HCT116 (cell line): ENCODE measurements at regions not wholly inside any gene's neighbourhood (a gene's known extent, or its start where the extent isn't known, plus 50 kb on each side); places are given as distances from the start of the nearest gene placed in this dataset.

Experiments
- ATAC-seq: fragments of 200-7000 bp; cut with Tn5 transposase; 2 replicates; pipeline ENCODE4 v1.9.1; 2020; ENCODE audit warnings: mild to moderate bottlenecking, moderate library complexity
- BruUV-seq: library from RNA; stranded (reverse); fragments of 400-500 nt; replicated peaks from 2 replicates; lab custom pipeline; 2021; lab: Mats Ljungman, UMichigan
- CTCF ChIA-PET: fragments of 300-600 bp; sonication (Branson Sonifier 250); formaldehyde crosslinking; loops from one replicate; lab custom pipeline; 2021; ENCODE audit warnings: antibody characterized with exemption; lab: Charles Lee
- POLR2A ChIA-PET: fragments of 300-600, 350-600 bp; sonication (Branson Sonifier 250); formaldehyde crosslinking; loops from one replicate; lab custom pipeline; 2021; ENCODE audit warnings: antibody characterized with exemption; lab: Charles Lee
- RAD21 ChIA-PET, 2 experiments: fragments of 300-600 bp; sonication (Branson Sonifier 250); formaldehyde crosslinking; loops; one replicate each; lab custom pipeline; 2023; ENCODE audit warnings: low total read pairs in 2 of 2; ENCODE audit not compliant: uncharacterized antibody in 2 of 2, unreplicated experiment in 2 of 2, low non-redundant PET in 1 of 2; lab: Charles Lee
- DNase-seq: peaks from one replicate; pipeline ENCODE4 v3.0.0-alpha.2; 2010; ENCODE audit warnings: low read depth, low spot score
- H2AFZ ChIP-seq: fragments of 200-600 bp; shearing (Covaris generic), sonication (generic); 2 replicates; pipeline ENCODE4 v1.6.1; 2017; ENCODE audit warnings: low read depth, mixed run types, mixed read lengths, antibody characterized with exemption, low read length; ENCODE audit not compliant: poor library complexity, severe bottlenecking
- H3K27ac ChIP-seq: 2 replicates; pipeline ENCODE4 v1.5.1; 2012; ENCODE audit warnings: low read depth, low read length
- H3K27me3 ChIP-seq: fragments of 200-600 bp; sonication (generic); 2 replicates; pipeline ENCODE4 v1.6.1; 2016; ENCODE audit warnings: mixed run types, low read length, mixed read lengths; ENCODE audit not compliant: insufficient read depth
- H3K36me3 ChIP-seq, 2 experiments: fragments of 200-500 bp in 1 of 2; fragments of 200-600 bp in 1 of 2; sonication (Bioruptor generic) in 1 of 2; sonication (generic) in 1 of 2; 2 replicates each; pipeline versions ENCODE4 v1.5.1 to v1.6.1; 2014 to 2016; ENCODE audit warnings: low read length in 2 of 2, inconsistent platforms in 1 of 2, mixed read lengths in 1 of 2, mixed run types in 1 of 2; ENCODE audit not compliant: insufficient read depth in 2 of 2, control insufficient read depth in 1 of 2
- H3K4me1 ChIP-seq, 2 experiments: fragments of 200-600 bp in 1 of 2; sonication (generic) in 1 of 2; 2 replicates each; pipeline versions ENCODE4 v1.5.1 to v1.6.1; 2012 to 2017; ENCODE audit warnings: low read length in 2 of 2, inconsistent platforms in 1 of 2, mild to moderate bottlenecking in 1 of 2, mixed read lengths in 1 of 2, mixed run types in 1 of 2, moderate library complexity in 1 of 2; ENCODE audit not compliant: insufficient read depth in 2 of 2, control insufficient read depth in 1 of 2
- H3K4me2 ChIP-seq: fragments of 200-600 bp; sonication (generic); 2 replicates; pipeline ENCODE4 v1.6.1; 2017; ENCODE audit warnings: mixed run types, low read length, mixed read lengths
- H3K4me3 ChIP-seq, 2 experiments: fragments of 200-600 bp in 1 of 2; sonication (generic) in 1 of 2; replicated peaks in 1 of 2; 2 replicates each; pipeline ENCODE4 v1.5.1; 2011 to 2016; ENCODE audit warnings: low read length in 2 of 2, control low read depth in 1 of 2, low read depth in 1 of 2, mild to moderate bottlenecking in 1 of 2, mixed read lengths in 1 of 2, mixed run types in 1 of 2
- H3K79me2 ChIP-seq: fragments of 200-600 bp; sonication (generic); 2 replicates; pipeline ENCODE4 v1.6.1; 2017; ENCODE audit warnings: mild to moderate bottlenecking, mixed run types, low read length, moderate library complexity, mixed read lengths; ENCODE audit not compliant: insufficient read depth
- H3K9ac ChIP-seq: fragments of 200-600 bp; sonication (generic); 2 replicates; pipeline ENCODE4 v1.6.1; 2016; ENCODE audit warnings: low read length, mixed read lengths
- H3K9me2 ChIP-seq: fragments of 200-600 bp; sonication (generic), shearing (Covaris generic); 2 replicates; pipeline ENCODE4 v1.6.1; 2017; ENCODE audit warnings: mixed run types, mild to moderate bottlenecking, moderate library complexity; ENCODE audit not compliant: insufficient read depth
- H3K9me3 ChIP-seq, 2 experiments: fragments of 200-500 bp in 1 of 2; fragments of 200-600 bp in 1 of 2; sonication (Bioruptor generic) in 1 of 2; sonication (generic) in 1 of 2; 2 replicates each; pipeline ENCODE4 v1.6.1; 2014 to 2017; ENCODE audit warnings: low read length in 2 of 2, mixed read lengths in 2 of 2, inconsistent platforms in 1 of 2, low read depth in 1 of 2, mild to moderate bottlenecking in 1 of 2, mixed run types in 1 of 2, moderate library complexity in 1 of 2; ENCODE audit not compliant: control insufficient read depth in 1 of 2, insufficient read depth in 1 of 2
- H4K20me1 ChIP-seq: fragments of 200-600 bp; sonication (generic), shearing (Covaris generic); 2 replicates; pipeline ENCODE4 v1.6.1; 2017; ENCODE audit warnings: mixed run types, mild to moderate bottlenecking, moderate library complexity; ENCODE audit not compliant: insufficient read depth
- ATF3 ChIP-seq: IDR thresholded peaks from 2 replicates; pipeline ENCODE4 v1.6.1; 2012
- CBX3 ChIP-seq: IDR thresholded peaks from 2 replicates; pipeline ENCODE4 v1.6.1; 2012; ENCODE audit warnings: low read depth
- CEBPB ChIP-seq: IDR thresholded peaks from 2 replicates; pipeline ENCODE4 v1.6.1; 2012; ENCODE audit warnings: low read depth
- ELF1 ChIP-seq: IDR thresholded peaks from 2 replicates; pipeline ENCODE4 v1.6.1; 2012; ENCODE audit warnings: low read depth, borderline replicate concordance
- EZH2phosphoT487 ChIP-seq: fragments of 200-600 bp; IDR thresholded peaks from 2 replicates; pipeline ENCODE4 v1.6.1; 2018; ENCODE audit warnings: antibody characterized with exemption, borderline replicate concordance
- FOSL1 ChIP-seq: IDR thresholded peaks from 2 replicates; pipeline ENCODE4 v1.6.1; 2012; ENCODE audit warnings: low read depth
- POLR2AphosphoS5 ChIP-seq: IDR thresholded peaks from 2 replicates; pipeline ENCODE4 v1.6.1; 2011; ENCODE audit warnings: mild to moderate bottlenecking, low read depth, low read length, moderate library complexity
- RAD21 ChIP-seq: IDR thresholded peaks from 2 replicates; pipeline ENCODE4 v1.6.1; 2012; ENCODE audit warnings: low read depth, mild to moderate bottlenecking
- SIN3A ChIP-seq: IDR thresholded peaks from 2 replicates; pipeline ENCODE4 v1.6.1; 2012; ENCODE audit warnings: low read depth
- SP1 ChIP-seq: IDR thresholded peaks from 2 replicates; pipeline ENCODE4 v1.6.1; 2012; ENCODE audit warnings: low read depth
- TCF7L2 ChIP-seq: IDR thresholded peaks from 2 replicates; pipeline ENCODE4 v1.7.0; 2011; ENCODE audit warnings: borderline replicate concordance, inconsistent platforms; ENCODE audit not compliant: insufficient read depth, insufficient read length; ENCODE audit errors: extremely low read depth
- YY1 ChIP-seq: IDR thresholded peaks from 2 replicates; pipeline ENCODE4 v1.6.1; 2011; ENCODE audit warnings: low read length, low read depth, moderate library complexity, mild to moderate bottlenecking; ENCODE audit not compliant: insufficient replicate concordance; ENCODE audit errors: extremely low read depth
- ZBTB33 ChIP-seq: IDR thresholded peaks from 2 replicates; pipeline ENCODE4 v1.6.1; 2011; ENCODE audit warnings: mild to moderate bottlenecking, low read length, moderate library complexity; ENCODE audit not compliant: insufficient replicate concordance; ENCODE audit errors: extremely low read depth
- ZNF274 ChIP-seq: fragments of 200-500 bp; sonication (Bioruptor generic); IDR thresholded peaks from 2 replicates; pipeline ENCODE4 v1.6.1; 2014; ENCODE audit warnings: mild to moderate bottlenecking, low read depth, low read length, inconsistent platforms
- intact Hi-C: fragments of 100-400 bp; cut with micrococcal nuclease; formaldehyde crosslinking; loops from 2 replicates; pipeline ENCODE4 v1.10.0; 2022

- Histone ChIP-seq H3K27ac (no peak overlapping the region), H3K4me3 (no peak overlapping the region), H3K4me1 (no peaks in the 10 kb centered on the region), H2AFZ (no peak overlapping the region), H3K9me2 (no peaks in the 10 kb centered on the region), H4K20me1 (no peaks in the 10 kb centered on the region), H3K79me2 (no peaks in the 10 kb centered on the region), H3K27me3 (no peaks in the 10 kb centered on the region), H3K36me3 (no peaks in the 10 kb centered on the region), H3K9ac (no peak overlapping the region), H3K4me2 (no peak overlapping the region), H3K9me3 (peaks cover 6 to 11% of the 10 kb centered on the region in 2 experiments; a peak in 2 of 4 replicates)
- RAD21 ChIA-PET: no interaction called here
- intact Hi-C loops: no loop called here
- no TSS peak for BruUV-seq
- ATAC-seq: no peak
- POLR2A ChIA-PET: no interaction called here
- TF ChIP-seq YY1: no peak
- TF ChIP-seq POLR2AphosphoS5: no peak
- no peak for TF ChIP-seq CEBPB
- no peak for TF ChIP-seq FOSL1
- no peak for TF ChIP-seq ZNF274
- no peak for TF ChIP-seq ELF1
- no peak for TF ChIP-seq ATF3
- TF ChIP-seq SIN3A: no peak
- no peak for TF ChIP-seq CBX3
- TF ChIP-seq RAD21: no peak
- TF ChIP-seq SP1: no peak
- no peak for TF ChIP-seq ZBTB33
- TF ChIP-seq TCF7L2: no peak
- TF ChIP-seq EZH2phosphoT487: no peak
- DNase-seq: no peak
- CTCF ChIA-PET: no interaction called here
Measured at GRCh38 chr14:82520765-82521164, 987.1 kb upstream of the SEL1L start.
